Dendritic cell treated with granulocyte-macrophage colony-stimulating factor and Interleukin-4, amounts not matched to agents 40 ng/mL and 50 ng/mL, for 4 days (primary cell): ENCODE measurements at regions not wholly inside any gene's neighbourhood (a gene's known extent, or its start where the extent isn't known, plus 50 kb on each side); places are given as distances from the start of the nearest gene placed in this dataset.

Experiments used
- H3K27ac Mint-ChIP-seq: one replicate; pipeline ENCODE4 v1.8.0; 2022; ENCODE audit warnings: mild to moderate bottlenecking, mixed read lengths
- H3K27me3 Mint-ChIP-seq: one replicate; pipeline ENCODE4 v1.8.0; 2022; ENCODE audit warnings: mild to moderate bottlenecking, mixed read lengths
- H3K36me3 Mint-ChIP-seq: one replicate; pipeline ENCODE4 v1.8.0; 2022; ENCODE audit warnings: low read depth, mixed read lengths
- H3K4me1 Mint-ChIP-seq: one replicate; pipeline ENCODE4 v1.8.0; 2022; ENCODE audit warnings: low read depth, mixed read lengths
- H3K4me3 Mint-ChIP-seq: one replicate; pipeline ENCODE4 v1.8.0; 2022; ENCODE audit warnings: mild to moderate bottlenecking, moderate library complexity, mixed read lengths
- H3K9me3 Mint-ChIP-seq: one replicate; pipeline ENCODE4 v1.8.0; 2022; ENCODE audit warnings: mixed read lengths
- intact Hi-C: fragments of 100-400 bp; cut with micrococcal nuclease; formaldehyde crosslinking; loops from one replicate; pipeline ENCODE4 v1.15.0; 2022

GRCh38 chr7:152969335-152969734 is 209.8 kb downstream of the ACTR3B start:
- Mint-ChIP-seq H3K36me3 (no peaks in the 10 kb centered on the region), H3K4me3 (no peak overlapping the region), H3K27me3 (no peaks in the 10 kb centered on the region), H3K9me3 (peaks cover 39% of the 10 kb centered on the region), H3K4me1 (no peaks in the 10 kb centered on the region), H3K27ac (no peak overlapping the region)
- intact Hi-C loops = no loop called here

DNA sequence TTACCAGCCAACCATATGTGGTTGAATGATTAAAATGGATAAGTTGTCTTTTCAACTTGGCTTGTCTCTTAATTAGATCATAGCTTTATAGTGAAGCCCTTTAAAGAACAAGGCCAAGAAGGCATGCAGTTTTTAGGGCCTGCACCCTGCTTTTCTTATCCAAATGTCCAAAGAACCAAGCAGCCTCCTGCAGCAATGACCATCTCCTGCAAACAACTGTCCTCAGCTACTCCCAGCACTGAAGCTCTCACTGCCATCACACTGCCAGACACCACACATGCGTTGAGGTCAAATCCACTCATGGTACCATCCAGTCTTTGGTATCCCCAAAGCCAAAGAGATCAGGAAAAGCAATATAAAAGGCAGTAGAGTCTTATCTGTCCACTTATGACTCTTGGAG is 210.3 kb downstream of the ACTR3B start:
- peaks cover 39% of the 10 kb centered on the region for H3K9me3 Mint-ChIP-seq
- intact Hi-C loops = no loop called here
- no peaks in the 10 kb centered on the region for H3K4me1 Mint-ChIP-seq
- no peaks in the 10 kb centered on the region for H3K27me3 Mint-ChIP-seq
- no peak overlapping the region for H3K4me3 Mint-ChIP-seq
- no peaks in the 10 kb centered on the region for H3K36me3 Mint-ChIP-seq
- H3K27ac Mint-ChIP-seq = no peak overlapping the region

DNA sequence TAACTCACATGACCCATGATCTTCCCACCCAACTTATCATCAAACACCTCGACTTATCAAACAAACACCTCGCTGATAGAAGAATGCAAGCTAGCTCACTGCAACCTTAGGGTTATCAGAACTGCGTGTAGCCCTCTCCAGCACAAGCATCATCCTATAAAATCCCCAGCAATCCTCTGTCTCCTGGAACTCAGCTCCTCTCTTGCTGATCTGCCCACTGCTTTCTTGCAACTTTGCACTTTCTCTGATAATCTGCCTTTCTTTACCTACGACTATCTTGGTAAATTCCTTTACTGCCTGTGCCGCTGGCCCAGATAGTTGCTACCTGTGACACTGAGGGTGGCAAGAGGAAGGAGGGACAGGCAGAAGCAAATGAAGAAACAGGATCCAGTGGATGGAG is 210.9 kb downstream of the ACTR3B start:
- H3K4me3 Mint-ChIP-seq = no peak overlapping the region
- peaks cover 39% of the 10 kb centered on the region for H3K9me3 Mint-ChIP-seq
- no peaks in the 10 kb centered on the region for H3K36me3 Mint-ChIP-seq
- H3K4me1 Mint-ChIP-seq = no peaks in the 10 kb centered on the region
- H3K27ac Mint-ChIP-seq = no peak overlapping the region
- no peaks in the 10 kb centered on the region for H3K27me3 Mint-ChIP-seq
- intact Hi-C loops = no loop called here

GRCh38 chr7:152974577-152974976 is 215.0 kb downstream of the ACTR3B start:
- Mint-ChIP-seq H3K27me3 (no peaks in the 10 kb centered on the region), H3K4me3 (no peak overlapping the region), H3K4me1 (no peaks in the 10 kb centered on the region), H3K36me3 (no peaks in the 10 kb centered on the region), H3K27ac (no peak overlapping the region), H3K9me3 (peaks cover 33% of the 10 kb centered on the region)
- intact Hi-C loops = no loop called here

- H3K4me1 Mint-ChIP-seq = no peaks in the 10 kb centered on the region
- no peaks in the 10 kb centered on the region for H3K36me3 Mint-ChIP-seq
- peaks cover 31% of the 10 kb centered on the region for H3K9me3 Mint-ChIP-seq
- intact Hi-C loops = no loop called here
- no peaks in the 10 kb centered on the region for H3K27me3 Mint-ChIP-seq
- H3K27ac Mint-ChIP-seq = no peak overlapping the region
- no peak overlapping the region for H3K4me3 Mint-ChIP-seq
Observed at GRCh38 chr7:152975076-152975475, 215.5 kb downstream of the ACTR3B start.

DNA sequence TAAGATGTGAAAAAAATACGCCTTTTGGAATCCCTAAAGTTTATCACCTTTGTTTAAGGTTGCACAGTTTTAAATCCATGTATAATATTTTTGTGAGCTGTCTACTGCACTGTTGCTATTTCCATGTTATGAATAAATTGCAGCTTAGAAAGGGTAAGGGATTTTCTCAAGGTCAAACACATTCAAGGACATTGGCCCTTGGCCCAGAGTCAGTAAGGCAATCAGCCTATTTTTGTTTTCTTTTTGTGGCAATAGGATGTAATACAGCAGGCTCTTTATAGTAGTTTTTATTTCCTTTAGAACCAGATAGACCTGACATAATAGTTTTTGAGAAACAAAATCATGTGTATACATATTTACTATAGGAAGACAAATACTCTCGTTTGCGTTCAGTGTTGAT is 219.8 kb downstream of the ACTR3B start:
- Mint-ChIP-seq H3K4me1 (no peaks in the 10 kb centered on the region), H3K9me3 (peaks cover 8% of the 10 kb centered on the region), H3K4me3 (no peak overlapping the region), H3K27me3 (no peaks in the 10 kb centered on the region), H3K36me3 (no peaks in the 10 kb centered on the region), H3K27ac (no peak overlapping the region)
- intact Hi-C loops = no loop called here

DNA sequence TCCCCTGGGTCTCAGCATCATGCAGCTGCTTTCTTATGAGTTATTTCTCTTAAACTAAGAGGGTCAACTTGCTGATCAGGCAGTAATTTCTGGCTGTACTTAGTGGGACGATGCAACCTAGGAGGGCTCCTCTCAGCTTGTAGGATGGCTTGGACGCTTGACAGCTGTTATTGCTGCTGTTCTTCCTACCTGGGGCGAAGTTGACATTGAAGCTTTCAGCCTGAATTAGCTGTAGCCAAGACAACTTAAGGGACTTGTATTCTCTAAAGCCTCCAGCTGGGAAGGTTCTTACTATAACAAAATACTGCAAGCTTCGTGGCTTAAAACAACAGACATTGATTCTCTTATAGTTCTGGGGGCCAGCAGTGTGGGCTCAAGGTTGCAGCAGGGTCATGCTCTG is 224.9 kb downstream of the ACTR3B start:
- Mint-ChIP-seq H3K4me3 (no peak overlapping the region), H3K27me3 (no peaks in the 10 kb centered on the region), H3K9me3 (peaks cover 8% of the 10 kb centered on the region), H3K27ac (no peak overlapping the region), H3K36me3 (no peaks in the 10 kb centered on the region), H3K4me1 (no peaks in the 10 kb centered on the region)
- intact Hi-C loops = no loop called here

- no peak overlapping the region for H3K27ac Mint-ChIP-seq
- H3K9me3 Mint-ChIP-seq = peaks cover 8% of the 10 kb centered on the region
- no peaks in the 10 kb centered on the region for H3K4me1 Mint-ChIP-seq
- H3K27me3 Mint-ChIP-seq = no peaks in the 10 kb centered on the region
- intact Hi-C loops = no loop called here
- H3K4me3 Mint-ChIP-seq = no peak overlapping the region
- no peaks in the 10 kb centered on the region for H3K36me3 Mint-ChIP-seq
Observed at GRCh38 chr7:152986376-152986775, 226.8 kb downstream of the ACTR3B start.

- H3K9me3 Mint-ChIP-seq = no peaks in the 10 kb centered on the region
- no peaks in the 10 kb centered on the region for H3K27me3 Mint-ChIP-seq
- no peaks in the 10 kb centered on the region for H3K36me3 Mint-ChIP-seq
- H3K27ac Mint-ChIP-seq = no peak overlapping the region
- no peak overlapping the region for H3K4me3 Mint-ChIP-seq
- H3K4me1 Mint-ChIP-seq = no peaks in the 10 kb centered on the region
- intact Hi-C loops = no loop called here
Observed at GRCh38 chr7:152987656-152988055, 228.1 kb downstream of the ACTR3B start.

DNA sequence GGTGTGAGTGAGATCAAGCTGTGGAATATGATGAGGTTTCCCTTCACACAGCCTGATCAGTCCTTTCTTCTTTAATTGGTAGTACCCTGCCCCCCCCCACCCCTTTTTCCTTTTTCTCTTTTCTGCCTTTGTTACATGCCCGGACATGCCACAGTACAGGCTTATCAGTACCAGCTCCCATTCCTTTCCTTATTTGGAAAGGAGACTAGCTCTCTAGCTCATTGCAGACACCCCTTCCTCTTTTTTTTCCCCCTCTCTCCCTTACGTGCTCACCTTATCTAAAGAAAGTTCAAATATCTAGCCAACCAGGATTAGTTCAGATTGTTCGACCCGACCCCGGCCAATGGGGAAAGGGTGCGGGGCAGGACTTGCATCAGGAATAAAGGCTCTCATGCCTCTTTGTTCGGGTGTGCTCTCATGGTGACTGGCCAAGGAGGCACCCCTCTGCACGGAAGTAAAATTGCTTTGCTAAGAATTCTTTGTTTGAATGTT is 230.4 kb downstream of the ACTR3B start:
- Mint-ChIP-seq H3K36me3 (no peaks in the 10 kb centered on the region), H3K27me3 (no peaks in the 10 kb centered on the region), H3K4me3 (no peak overlapping the region), H3K4me1 (no peaks in the 10 kb centered on the region), H3K9me3 (no peaks in the 10 kb centered on the region), H3K27ac (no peak overlapping the region)
- intact Hi-C loops = no loop called here

- intact Hi-C loops = no loop called here
- Mint-ChIP-seq H3K36me3 (no peaks in the 10 kb centered on the region), H3K4me1 (no peaks in the 10 kb centered on the region), H3K9me3 (peaks cover 34% of the 10 kb centered on the region), H3K27me3 (no peaks in the 10 kb centered on the region), H3K27ac (no peak overlapping the region), H3K4me3 (no peak overlapping the region)
Observed at GRCh38 chr7:152998420-152998819, 238.9 kb downstream of the ACTR3B start.

- no peaks in the 10 kb centered on the region for H3K27me3 Mint-ChIP-seq
- H3K36me3 Mint-ChIP-seq = no peaks in the 10 kb centered on the region
Observed at GRCh38 chr7:153002115-153002514, 242.6 kb downstream of the ACTR3B start.

DNA sequence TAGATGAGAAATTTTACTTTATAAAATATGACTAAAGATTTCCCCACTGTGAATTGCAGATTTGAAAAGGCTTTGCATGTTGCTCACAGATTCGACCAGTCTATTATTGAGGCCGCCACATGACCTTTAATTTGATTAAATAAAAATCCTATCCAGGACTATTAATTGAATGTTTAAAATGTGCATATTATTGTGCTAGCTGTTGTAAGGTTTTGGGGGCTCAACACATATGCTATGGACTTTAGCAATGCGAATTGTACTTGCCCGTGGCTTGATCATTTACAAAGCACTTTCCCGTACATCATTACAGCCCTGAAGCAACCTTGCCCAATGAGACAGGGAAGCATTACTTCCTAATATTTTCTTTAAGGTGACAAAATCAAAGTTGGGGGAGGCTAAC is 243.0 kb downstream of the ACTR3B start:
- intact Hi-C loops = no loop called here
- Mint-ChIP-seq H3K27ac (no peak overlapping the region), H3K4me1 (no peaks in the 10 kb centered on the region), H3K4me3 (no peak overlapping the region), H3K9me3 (peaks cover 35% of the 10 kb centered on the region), H3K27me3 (no peaks in the 10 kb centered on the region), H3K36me3 (no peaks in the 10 kb centered on the region)

More at GRCh38 chr7:153002115-153002514, 242.6 kb downstream of the ACTR3B start:
- intact Hi-C loops = no loop called here
- Mint-ChIP-seq H3K4me3 (no peak overlapping the region), H3K27ac (no peak overlapping the region), H3K9me3 (peaks cover 39% of the 10 kb centered on the region), H3K4me1 (no peaks in the 10 kb centered on the region)

GRCh38 chr7:153004341-153004740 is 244.8 kb downstream of the ACTR3B start:
- no peaks in the 10 kb centered on the region for H3K27me3 Mint-ChIP-seq
- no peaks in the 10 kb centered on the region for H3K36me3 Mint-ChIP-seq

DNA sequence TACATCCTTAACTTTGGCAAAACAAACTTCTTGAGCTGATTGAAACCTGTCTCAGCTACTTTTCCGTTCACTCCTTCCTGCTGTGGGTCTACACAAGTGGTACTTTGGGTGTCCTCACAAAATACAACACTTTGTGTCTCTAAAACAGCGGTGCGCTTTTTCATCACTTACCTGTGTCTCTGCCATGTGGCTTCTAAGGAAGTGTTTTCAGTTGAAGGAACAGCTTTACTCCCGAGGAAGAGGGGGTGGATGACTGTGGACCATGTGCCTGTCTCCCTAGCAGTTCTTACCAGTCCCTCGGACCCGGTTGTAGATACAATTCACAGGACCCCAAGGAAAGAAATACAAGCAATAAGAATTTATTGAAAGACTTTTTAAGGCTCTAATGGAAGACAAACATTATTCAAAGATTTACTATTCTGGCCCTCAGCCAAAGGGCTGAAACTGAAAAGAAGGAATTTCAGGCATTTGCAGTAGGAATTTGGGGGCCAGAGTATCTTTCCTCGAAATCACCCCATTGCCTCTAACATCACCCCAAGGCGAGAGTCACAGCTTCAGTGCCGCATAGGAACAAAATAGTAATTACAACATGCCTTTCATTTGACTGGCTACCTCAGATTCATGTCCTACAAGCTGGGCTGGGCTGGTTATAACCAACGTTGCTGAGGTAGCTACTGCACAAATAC is 246.3 kb downstream of the ACTR3B start:
- Mint-ChIP-seq H3K9me3 (peaks cover 23% of the 10 kb centered on the region), H3K4me1 (no peaks in the 10 kb centered on the region), H3K27ac (no peak overlapping the region), H3K4me3 (no peak overlapping the region), H3K27me3 (no peaks in the 10 kb centered on the region), H3K36me3 (no peaks in the 10 kb centered on the region)
- intact Hi-C loops = no loop called here

More at GRCh38 chr7:153004341-153004740, 244.8 kb downstream of the ACTR3B start:
- intact Hi-C loops = no loop called here
- Mint-ChIP-seq H3K4me1 (no peaks in the 10 kb centered on the region), H3K9me3 (peaks cover 23% of the 10 kb centered on the region), H3K4me3 (no peak overlapping the region), H3K27ac (no peak overlapping the region)
